Vagina (tissue), 2 donors: ENCODE measurements at regions not wholly inside any gene's neighbourhood (a gene's known extent, or its start where the extent isn't known, plus 50 kb on each side); places are given as distances from the start of the nearest gene placed in this dataset.

ENCODE experiments used
- DNase-seq, 2 donors: peaks; one replicate each; pipeline ENCODE4 v3.0.0-alpha.2; 2017; ENCODE audit errors: extremely low spot score in 2 of 2
- H3K27ac ChIP-seq: fragments of 200-600 bp; sonication (generic); one replicate; pipeline ENCODE4 v1.5.1; 2019
- H3K27me3 ChIP-seq: fragments of 200-600 bp; sonication (generic); one replicate; pipeline ENCODE4 v1.5.1; 2019
- H3K36me3 ChIP-seq, 2 donors: fragments of 200-600 bp; sonication (generic); one replicate each; pipeline ENCODE4 v1.5.1; 2017 to 2019
- H3K4me1 ChIP-seq: fragments of 200-600 bp; sonication (generic); one replicate; pipeline ENCODE4 v1.5.1; 2019
- H3K4me3 ChIP-seq, 2 donors: fragments of 200-600 bp; sonication (generic); 1 replicate in 1 of 2; 2 replicates in 1 of 2; pipeline ENCODE4 v1.5.1; 2016 to 2019
- H3K9me3 ChIP-seq: fragments of 200-600 bp; sonication (generic); one replicate; pipeline ENCODE4 v1.5.1; 2019
- POLR2A ChIP-seq, 2 donors: fragments of 450-650 bp; IDR thresholded peaks; one replicate each; pipeline ENCODE4 v1.6.1; 2017; ENCODE audit warnings: antibody characterized with exemption in 2 of 2, mild to moderate bottlenecking in 2 of 2, moderate library complexity in 2 of 2
- POLR2AphosphoS5 ChIP-seq, 2 donors: sonication (generic); formaldehyde crosslinking; IDR thresholded peaks; one replicate each; pipeline ENCODE4 v1.9.0; 2017; ENCODE audit warnings: antibody characterized with exemption in 2 of 2, mild to moderate bottlenecking in 2 of 2, low read depth in 1 of 2; ENCODE audit not compliant: insufficient read depth in 1 of 2
- intact Hi-C: fragments of 100-400 bp; cut with DNase I; formaldehyde crosslinking; loops from one replicate; pipeline ENCODE4 v1.15.1; 2023
- TF ChIP-seq, protein P1 (sequence below), 3 experiments: fragments of 450-650 bp in 2 of 3; fragments of 200-600 bp in 1 of 3; sonication (generic) in 1 of 3; IDR thresholded peaks; one replicate each; pipeline ENCODE4 v1.5.1; 2017 to 2019; ENCODE audit warnings: antibody characterized with exemption in 3 of 3, mild to moderate bottlenecking in 2 of 3, moderate library complexity in 2 of 3

DNA sequence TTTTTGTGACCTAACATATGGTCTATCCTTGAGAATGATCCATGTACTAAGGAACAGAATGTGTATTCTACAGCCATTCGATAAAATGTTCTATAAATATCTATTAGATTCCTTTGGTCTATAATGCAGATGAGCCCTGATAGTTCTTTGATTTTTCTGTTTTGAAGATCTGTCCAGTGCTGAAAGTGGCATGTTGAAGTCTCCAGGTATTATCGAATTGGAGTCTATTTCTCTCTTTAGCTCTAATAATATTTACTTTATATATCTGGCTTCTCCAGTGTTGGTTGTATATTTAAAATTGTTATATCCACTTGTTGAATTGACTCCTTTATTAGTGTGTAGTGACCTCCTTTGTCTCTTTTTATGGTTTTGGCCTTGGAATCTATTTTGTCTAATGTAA lies 377.9 kb downstream of the ARL6IP6 start:
- H3K36me3 ChIP-seq, result no peaks in the 10 kb centered on the region
- no peaks in the 10 kb centered on the region for H3K9me3 ChIP-seq
- H3K4me1 ChIP-seq, result no peaks in the 10 kb centered on the region
- H3K27ac ChIP-seq, result no peak overlapping the region
- H3K27me3 ChIP-seq, result no peaks in the 10 kb centered on the region
- TF ChIP-seq POLR2AphosphoS5 (IDR thresholded peaks at IDR 0.05; ENCODE audit: insufficient read depth in 1 of 2, low read depth in 1 of 2) (no peak), POLR2A (IDR thresholded peaks at IDR 0.05) (no peak)
- TF ChIP-seq, protein P1, sequence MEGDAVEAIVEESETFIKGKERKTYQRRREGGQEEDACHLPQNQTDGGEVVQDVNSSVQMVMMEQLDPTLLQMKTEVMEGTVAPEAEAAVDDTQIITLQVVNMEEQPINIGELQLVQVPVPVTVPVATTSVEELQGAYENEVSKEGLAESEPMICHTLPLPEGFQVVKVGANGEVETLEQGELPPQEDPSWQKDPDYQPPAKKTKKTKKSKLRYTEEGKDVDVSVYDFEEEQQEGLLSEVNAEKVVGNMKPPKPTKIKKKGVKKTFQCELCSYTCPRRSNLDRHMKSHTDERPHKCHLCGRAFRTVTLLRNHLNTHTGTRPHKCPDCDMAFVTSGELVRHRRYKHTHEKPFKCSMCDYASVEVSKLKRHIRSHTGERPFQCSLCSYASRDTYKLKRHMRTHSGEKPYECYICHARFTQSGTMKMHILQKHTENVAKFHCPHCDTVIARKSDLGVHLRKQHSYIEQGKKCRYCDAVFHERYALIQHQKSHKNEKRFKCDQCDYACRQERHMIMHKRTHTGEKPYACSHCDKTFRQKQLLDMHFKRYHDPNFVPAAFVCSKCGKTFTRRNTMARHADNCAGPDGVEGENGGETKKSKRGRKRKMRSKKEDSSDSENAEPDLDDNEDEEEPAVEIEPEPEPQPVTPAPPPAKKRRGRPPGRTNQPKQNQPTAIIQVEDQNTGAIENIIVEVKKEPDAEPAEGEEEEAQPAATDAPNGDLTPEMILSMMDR (IDR thresholded peaks at IDR 0.05), result no peak
- DNase-seq, result no peak
- no peak overlapping the region for H3K4me3 ChIP-seq
- intact Hi-C loops, result no loop called here

DNA sequence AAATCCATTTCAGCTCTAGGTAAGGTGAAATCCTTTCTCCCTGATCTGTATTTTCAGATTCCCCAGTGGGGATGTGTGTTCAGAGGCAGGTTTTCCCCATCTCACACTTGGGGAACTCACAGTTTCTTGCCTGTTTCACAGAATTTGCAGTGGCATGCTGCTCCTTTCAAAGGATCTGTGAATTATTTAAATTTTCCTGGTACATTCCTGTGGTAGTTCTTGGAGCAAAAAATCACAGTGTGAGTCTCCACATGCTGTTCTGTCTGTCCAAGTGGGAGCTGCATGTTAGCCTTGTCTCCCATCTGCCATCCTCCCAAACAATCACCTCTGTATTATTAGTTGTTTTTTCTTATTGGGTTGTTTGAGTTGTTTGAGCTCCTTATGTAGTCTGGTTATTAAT lies 372.9 kb downstream of the ARL6IP6 start:
- DNase-seq, result no peak
- TF ChIP-seq, protein P1 (IDR thresholded peaks at IDR 0.05), result no peak
- no peak for TF ChIP-seq POLR2AphosphoS5 (IDR thresholded peaks at IDR 0.05; ENCODE audit: insufficient read depth in 1 of 2, low read depth in 1 of 2)
- no peak for TF ChIP-seq POLR2A (IDR thresholded peaks at IDR 0.05)
- Histone ChIP-seq H3K27me3 (no peaks in the 10 kb centered on the region), H3K9me3 (no peaks in the 10 kb centered on the region), H3K36me3 (no peaks in the 10 kb centered on the region), H3K4me1 (no peaks in the 10 kb centered on the region), H3K4me3 (no peak overlapping the region), H3K27ac (no peak overlapping the region)
- intact Hi-C loops, result no loop called here

DNA sequence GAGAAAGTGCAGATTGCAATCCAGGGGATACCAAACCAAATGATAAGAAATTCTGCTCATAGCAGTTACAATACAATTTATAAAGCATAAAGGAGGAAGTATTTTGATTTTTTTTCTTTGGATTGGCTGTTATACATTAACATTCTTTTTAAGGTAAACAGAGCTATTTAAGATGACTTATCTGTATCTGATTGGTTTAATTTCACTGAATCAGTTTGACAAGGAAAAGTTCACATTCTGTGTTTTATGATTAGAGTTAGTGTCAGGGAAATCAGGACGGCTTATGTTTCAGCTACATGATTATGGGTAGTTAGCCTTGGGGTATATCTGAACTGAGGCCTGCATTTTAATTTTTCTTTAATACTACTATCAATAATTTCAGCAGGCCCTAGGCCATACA lies 360.9 kb downstream of the ARL6IP6 start:
- no peak for DNase-seq
- no peak overlapping the region for H3K4me3 ChIP-seq

GRCh38 chr2:153077311-153077710 lies 358.9 kb downstream of the ARL6IP6 start:
- H3K9me3 ChIP-seq, result no peaks in the 10 kb centered on the region
- no peaks in the 10 kb centered on the region for H3K36me3 ChIP-seq
- TF ChIP-seq POLR2A (IDR thresholded peaks at IDR 0.05) (no peak), POLR2AphosphoS5 (IDR thresholded peaks at IDR 0.05; ENCODE audit: insufficient read depth in 1 of 2, low read depth in 1 of 2) (no peak)
- TF ChIP-seq, protein P1 (IDR thresholded peaks at IDR 0.05), result no peak
- H3K27me3 ChIP-seq, result no peaks in the 10 kb centered on the region
- H3K4me3 ChIP-seq, result no peak overlapping the region
- DNase-seq, result no peak
- H3K4me1 ChIP-seq, result peaks cover under 1% of the 10 kb centered on the region
- no peak overlapping the region for H3K27ac ChIP-seq
- intact Hi-C loops, result no loop called here

More for the DNA sequence above, 360.9 kb downstream of the ARL6IP6 start:
- Histone ChIP-seq H3K36me3 (no peaks in the 10 kb centered on the region), H3K27me3 (no peaks in the 10 kb centered on the region), H3K4me1 (no peaks in the 10 kb centered on the region), H3K27ac (no peak overlapping the region), H3K9me3 (no peaks in the 10 kb centered on the region)
- intact Hi-C loops, result no loop called here
- TF ChIP-seq, protein P1 (IDR thresholded peaks at IDR 0.05), result no peak
- no peak for TF ChIP-seq POLR2AphosphoS5 (IDR thresholded peaks at IDR 0.05; ENCODE audit: insufficient read depth in 1 of 2, low read depth in 1 of 2)
- no peak for TF ChIP-seq POLR2A (IDR thresholded peaks at IDR 0.05)

GRCh38 chr2:153074207-153074606 lies 355.8 kb downstream of the ARL6IP6 start:
- H3K4me3 ChIP-seq, result no peak overlapping the region
- H3K27ac ChIP-seq, result no peak overlapping the region
- peaks cover 12% of the 10 kb centered on the region for H3K4me1 ChIP-seq
- intact Hi-C loops, result no loop called here
- H3K9me3 ChIP-seq, result no peaks in the 10 kb centered on the region
- no peaks in the 10 kb centered on the region for H3K36me3 ChIP-seq
- TF ChIP-seq POLR2AphosphoS5 (IDR thresholded peaks at IDR 0.05; ENCODE audit: insufficient read depth in 1 of 2, low read depth in 1 of 2) (no peak), POLR2A (IDR thresholded peaks at IDR 0.05) (no peak)
- TF ChIP-seq, protein P1 (IDR thresholded peaks at IDR 0.05), result no peak
- DNase-seq, result no peak
- H3K27me3 ChIP-seq, result no peaks in the 10 kb centered on the region
